NCI-H128 (cell line): ENCODE measurements at regions not wholly inside any gene's neighbourhood (a gene's known extent, or its start where the extent isn't known, plus 50 kb on each side); places are given as distances from the start of the nearest gene placed in this dataset.

ENCODE experiments used
- DNase-seq: peaks from one replicate; lab custom pipeline; 2025; ENCODE audit not compliant: unreplicated experiment; lab: John Stamatoyannopoulos, UW

DNA sequence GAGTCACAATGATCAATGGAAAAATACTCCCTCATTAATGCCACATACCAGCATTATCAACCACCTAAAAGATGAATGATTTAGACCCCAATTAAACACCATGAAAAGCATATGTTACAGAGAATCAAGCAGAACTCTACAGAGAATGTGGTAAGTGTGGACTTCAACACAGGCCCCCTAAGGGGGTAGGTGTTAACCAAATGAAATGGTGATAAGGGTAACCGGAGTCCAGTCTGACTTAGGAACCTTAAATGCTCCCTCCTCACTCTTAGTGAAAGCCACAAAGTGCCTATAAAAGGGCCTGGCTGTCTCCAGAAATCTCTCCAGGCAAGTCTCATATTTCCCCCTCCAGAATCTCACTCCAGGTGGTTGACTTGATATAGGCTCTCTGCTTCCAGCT is 149.2 kb upstream of the FOXD3 start:
- DNase-seq: no peak

DNA sequence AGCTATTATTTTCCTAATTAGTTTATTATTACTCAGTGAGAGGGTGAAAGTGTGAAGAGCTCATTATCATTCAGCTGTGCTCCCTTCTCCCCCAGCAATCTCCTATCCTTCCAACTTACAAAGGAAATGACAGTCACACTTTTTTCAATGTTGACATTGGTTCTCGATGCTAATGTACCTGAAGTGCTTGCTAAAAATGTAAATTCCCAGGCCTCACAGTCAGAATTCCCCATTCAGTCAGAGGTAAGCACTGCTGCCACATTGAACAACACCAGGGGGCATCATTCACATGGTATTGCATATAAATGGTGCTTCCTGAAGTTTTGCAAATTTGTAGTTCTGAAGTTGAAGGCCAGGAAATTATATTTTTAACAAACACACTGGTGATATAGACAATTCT is 132.7 kb upstream of the FOXD3 start:
- no peak for DNase-seq

DNA sequence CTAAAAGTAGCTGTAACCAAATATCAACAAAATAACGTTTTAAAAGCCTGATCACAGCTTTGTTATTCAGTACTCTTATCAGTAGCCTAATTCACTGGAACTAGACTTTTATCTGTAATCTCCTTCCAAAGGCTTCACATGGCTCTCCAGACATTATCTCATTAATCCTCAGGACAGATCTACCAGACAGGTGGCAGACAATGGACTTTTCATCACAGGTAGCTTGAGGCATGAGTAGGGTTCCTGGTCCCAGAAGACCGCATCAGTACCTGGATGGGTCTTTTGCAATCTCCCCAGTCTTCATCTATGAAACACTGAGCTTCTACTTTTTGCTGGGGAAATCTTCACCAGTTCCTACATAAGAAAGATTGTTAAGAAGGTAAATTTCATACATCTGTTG is 132.2 kb upstream of the FOXD3 start:
- no peak for DNase-seq

DNA sequence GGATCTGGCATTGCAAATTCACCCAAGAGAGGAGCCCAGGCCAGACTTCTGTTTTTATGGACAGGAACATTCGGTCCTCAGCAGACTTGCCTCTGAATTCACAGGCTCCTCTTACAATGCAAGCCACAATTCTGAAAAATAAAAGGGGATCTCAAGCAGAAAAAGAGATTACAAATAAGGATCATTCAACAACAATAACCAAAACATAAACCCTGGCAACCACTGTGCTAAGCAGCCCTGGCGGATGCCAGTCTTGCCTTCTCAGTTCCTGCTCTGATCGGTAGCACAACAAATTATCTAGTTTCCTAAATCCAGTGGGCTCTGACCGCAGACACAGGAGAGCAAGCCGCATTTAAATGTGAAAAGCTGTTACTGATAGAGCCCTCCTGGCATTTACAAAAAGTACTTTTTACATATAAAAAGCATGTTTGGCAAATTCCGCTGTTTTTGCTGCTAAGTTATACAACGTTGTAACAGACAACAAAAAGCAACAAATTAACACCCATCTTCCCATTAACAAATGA is 123.4 kb upstream of the FOXD3 start:
- DNase-seq: no peak

DNA sequence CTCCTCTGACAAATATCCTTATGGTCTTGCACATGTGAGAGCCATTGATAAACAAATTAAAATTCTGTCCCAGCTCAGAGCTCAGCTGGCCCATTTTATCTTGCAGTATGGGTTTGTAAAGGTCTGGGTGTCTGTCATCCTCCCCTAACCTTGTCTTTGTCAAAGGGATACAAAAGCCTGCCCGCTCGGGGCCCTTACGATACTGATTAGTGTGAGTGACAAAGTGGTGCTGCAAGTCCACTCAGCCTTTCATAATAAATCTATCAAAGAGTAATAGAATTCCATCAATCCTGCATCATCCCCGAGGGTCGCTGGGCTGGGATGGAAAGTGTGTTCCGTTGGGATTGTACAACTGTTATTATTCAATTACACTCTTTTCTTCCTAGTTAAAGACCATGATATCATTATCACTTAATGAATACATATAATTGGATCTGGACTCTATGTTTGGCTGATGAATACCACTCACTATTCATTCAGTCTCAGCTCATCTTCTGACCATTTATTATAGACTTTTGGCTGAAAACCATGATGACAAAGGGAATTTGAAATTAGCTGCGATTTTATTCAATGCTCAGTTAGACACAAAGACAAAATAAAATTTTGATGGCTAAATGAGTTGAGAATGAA is 122.5 kb upstream of the FOXD3 start:
- no peak for DNase-seq

DNA sequence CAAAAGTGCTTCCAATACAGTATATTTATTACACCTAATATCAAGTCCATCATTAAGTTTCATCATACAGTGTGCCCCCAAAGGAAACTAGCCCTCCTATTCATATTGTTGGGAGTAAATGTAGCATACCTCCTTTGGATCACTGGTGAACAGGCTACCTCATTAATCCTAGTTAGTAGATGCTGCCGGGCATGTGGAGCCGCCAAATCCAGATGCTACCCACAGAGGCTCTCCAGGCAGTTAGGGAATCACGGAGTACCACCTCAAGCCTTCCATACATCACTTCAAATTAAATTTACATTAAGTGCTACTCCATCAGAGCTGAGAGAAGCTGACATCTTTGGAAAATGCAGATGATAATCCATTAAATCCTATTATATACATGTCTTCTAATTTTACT is 121.7 kb upstream of the FOXD3 start:
- no peak for DNase-seq

DNA sequence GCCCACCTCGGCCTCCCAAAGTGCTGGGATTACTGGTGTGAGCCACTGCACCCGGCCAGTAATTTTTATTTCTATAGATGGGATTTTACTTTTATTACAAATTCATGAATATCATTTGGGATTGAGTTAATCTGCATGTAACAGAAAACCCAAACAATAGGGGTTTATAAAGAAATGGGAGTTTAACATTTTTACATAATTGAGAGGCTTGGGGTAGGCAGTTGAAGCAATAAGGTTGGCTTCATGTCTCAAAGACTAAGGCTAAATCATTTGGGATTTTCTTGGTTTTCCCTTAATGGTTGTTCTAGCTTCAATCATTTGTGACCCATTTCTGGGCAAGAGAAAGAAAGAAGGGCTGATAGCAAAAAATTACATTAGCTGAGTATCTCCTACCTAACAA is 118.7 kb upstream of the FOXD3 start:
- no peak for DNase-seq

DNA sequence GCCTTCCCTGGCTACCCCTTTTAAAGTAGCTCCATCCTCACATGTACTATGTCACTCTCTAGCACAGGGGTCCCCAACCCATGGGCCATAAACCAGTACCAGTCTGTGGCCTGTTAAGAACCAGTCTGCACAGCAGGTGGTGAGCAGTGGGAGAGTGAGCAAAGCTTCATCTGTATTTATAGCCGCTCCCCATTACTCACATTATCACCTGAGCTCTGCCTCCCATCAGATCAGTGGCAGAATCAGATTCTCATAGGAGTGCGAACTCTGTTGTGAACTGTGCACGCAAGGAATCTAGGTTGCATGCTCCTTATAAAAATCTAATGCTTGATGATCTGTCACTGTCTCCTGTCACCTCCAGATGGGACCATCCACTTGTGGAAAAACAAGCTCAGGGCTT is 116.6 kb upstream of the FOXD3 start:
- DNase-seq: no peak

DNA sequence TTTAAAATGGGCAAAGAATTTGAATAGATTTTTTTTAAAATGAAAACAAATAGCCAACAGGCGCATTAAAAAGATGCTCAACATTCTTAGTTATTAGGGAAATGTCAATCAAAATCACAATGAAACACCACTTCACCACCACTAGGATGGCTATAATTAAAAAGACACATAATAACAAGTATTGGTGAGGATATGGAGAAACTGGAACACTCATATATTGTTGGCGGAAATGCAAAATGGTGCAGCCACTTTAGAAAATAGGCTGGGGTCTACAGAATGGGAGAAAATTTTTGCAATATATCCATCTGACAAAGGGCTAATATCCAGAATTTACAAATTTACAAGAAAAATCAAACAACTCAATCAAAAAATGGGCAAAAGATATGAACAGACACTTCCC is 107.8 kb upstream of the FOXD3 start:
- no peak for DNase-seq

DNA sequence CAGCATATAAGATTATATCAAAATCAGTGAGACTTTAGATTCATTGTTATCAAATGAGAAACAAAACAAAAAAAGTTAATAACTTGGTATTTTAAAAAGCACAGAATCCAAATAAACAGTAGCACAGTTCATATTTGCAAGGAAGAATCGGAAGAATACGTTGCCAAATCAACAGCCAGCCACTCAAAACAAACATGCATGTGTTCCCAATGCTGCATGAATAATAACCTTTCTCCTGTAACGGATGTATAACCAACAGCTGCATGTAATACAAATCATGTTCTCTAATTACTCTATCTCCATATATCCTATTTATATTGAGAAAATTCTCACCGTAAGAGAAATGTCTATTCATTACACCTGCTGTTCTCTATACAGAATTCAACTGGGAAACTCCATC is 98.9 kb upstream of the FOXD3 start:
- DNase-seq: no peak

DNA sequence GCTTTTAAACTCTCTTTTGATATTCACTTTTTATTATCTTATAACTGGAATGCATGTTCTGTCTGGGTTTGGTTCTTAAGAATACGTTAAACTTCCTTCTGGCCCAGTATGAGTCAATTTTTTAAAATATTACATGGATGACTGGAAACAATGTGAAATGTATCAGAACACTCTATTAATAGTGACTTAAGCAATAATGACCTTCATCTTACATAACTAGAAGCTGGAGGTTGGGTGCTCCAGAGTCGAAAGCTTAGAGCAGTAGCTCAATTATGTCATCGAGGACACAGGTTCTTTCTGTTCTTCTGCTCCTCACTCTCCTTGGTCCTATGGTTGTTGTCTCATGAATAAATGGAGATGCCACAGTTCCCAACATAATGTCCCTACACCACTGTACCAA is 91.6 kb upstream of the FOXD3 start:
- DNase-seq: no peak

DNA sequence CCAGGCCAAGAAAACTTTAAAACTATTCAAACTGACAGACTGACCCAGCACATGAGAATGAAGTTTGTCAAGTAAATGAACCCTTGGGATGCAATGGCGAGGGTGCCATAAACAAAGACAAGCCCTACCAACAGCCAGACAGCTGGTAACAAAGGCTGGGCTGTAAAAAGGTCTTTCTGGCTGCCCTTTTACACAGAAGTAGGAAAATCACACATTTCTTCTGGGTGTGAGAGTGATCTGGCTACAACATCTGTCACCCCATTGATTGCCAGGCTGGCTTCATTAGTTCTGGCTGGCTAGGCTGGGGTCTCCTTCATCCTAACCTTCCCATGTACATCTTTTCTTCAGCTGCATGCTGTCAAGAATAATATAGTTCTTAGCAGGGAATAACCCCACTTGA is 83.6 kb upstream of the FOXD3 start:
- no peak for DNase-seq

DNA sequence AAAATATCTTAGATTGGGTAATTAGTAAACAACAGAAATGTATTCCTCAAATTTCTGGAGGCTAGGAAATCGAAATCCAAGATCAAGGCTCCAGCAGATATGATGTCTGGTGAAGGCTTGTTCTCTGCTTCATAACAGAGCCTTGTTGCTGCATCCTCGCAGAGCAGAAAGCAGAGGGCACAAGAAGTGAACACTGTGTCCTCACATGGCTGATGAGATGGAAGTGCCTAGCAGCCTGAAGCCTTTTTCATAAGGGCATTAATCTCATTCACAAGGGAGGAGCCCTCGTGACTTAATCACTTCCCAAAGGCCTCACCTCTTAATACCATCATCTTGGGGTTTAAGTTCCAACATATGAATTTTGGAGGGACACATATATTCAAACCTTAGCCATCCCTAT is 77.2 kb upstream of the FOXD3 start:
- no peak for DNase-seq

DNA sequence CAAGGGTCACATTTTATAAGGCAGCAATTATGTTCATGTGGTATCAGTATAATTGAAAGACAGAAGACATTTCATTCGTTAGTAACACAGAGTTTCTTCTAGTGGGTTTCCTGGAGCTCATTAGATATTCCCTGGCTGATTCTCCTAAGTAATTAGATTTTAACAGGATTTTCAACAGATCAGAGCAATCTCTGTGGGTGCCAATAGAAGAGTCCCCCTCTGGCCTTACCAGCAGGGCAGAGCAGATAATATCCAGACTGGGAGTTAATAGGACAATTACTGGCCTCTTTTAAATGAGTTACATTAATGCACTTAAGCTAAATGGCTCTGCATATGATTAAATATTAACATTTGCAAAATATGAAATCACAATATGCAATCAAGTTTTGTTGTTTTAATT is 74.2 kb upstream of the FOXD3 start:
- no peak for DNase-seq

DNA sequence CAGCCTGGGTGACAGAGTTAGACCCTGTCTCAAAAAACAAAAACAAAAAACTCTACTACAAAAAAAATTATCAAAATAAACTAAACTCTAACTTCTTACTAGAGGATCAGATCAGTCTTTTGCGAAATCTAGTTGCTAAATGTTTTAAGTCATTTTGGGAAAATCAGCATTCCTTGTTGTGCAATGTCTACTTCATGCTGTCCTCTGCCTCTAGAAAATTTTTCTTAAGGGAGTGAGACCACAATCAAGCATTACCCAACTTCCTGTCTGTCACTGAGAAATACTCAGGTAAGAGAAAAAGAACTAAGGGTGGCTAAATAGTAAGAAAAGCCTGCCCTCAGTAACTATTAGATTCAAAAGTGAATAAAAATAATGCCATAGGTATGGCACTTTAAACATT is 67.2 kb upstream of the FOXD3 start:
- no peak for DNase-seq

DNA sequence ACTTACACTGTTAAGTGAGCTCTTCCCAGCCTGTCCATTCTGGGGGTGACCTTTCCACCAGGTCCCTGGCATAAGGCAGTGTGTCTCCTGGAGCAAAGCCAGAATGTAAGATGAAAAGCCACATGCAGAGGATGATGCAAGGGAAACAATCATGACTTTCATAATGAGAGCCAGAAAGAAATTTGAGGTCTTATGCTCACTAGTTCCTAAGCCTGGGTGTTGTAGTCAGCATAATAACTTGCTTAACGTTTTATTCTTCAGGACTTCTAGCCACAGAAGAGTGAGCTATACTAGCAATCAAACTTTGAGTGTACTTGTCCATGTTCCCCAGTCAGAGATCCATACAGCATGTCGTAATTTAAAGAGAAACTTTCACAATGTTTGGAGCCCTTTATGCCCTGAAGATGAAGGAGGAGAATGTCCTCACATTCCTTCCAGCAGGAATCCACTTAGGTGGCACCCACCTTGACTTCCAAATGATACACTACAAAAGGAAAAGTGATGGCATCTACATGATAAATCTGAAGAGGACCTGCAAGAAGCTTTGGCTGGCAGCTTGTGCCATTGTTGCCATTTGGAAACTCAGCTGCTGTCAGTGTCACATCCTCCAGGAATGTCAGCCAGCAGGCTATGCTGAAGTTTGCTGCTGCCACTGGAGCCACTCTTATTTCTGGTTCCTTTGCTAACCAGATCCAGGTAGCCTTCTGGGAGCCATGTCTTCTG is 60.5 kb upstream of the FOXD3 start:
- DNase-seq: no peak

DNA sequence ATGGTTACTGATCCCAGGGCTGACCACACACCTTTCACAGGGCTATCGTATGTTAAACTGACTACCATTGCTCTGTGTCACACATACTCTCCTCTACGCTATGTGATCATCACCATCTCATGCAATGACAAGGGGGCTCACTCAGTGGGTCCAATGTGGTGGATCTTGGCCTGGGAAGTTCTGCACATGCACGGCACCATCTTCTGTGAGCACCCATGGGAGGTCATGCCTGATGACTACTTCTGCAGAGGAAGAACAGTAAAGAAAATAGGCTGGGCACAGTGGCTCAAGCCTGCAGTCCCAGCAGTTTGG is 60.0 kb upstream of the FOXD3 start:
- DNase-seq: no peak

DNA sequence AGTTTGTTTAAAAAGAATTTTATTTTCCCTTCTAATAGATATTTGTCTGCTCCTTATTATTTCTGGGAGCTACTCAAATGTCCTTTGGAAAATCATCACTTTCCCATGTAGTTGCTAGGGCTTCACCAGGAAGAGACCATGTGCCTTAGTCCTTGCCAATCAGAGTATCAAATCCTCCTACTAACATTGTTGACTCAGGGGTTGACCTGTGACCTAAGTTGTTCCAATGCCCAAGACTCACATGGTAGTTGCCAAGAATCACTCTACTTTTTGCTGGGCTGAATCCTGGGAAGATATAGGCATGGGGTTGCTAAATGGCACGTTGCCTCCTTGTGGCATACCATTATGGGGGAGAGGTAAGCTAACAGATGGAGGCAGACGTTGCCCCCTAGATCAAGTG is 58.2 kb upstream of the FOXD3 start:
- DNase-seq: no peak

DNA sequence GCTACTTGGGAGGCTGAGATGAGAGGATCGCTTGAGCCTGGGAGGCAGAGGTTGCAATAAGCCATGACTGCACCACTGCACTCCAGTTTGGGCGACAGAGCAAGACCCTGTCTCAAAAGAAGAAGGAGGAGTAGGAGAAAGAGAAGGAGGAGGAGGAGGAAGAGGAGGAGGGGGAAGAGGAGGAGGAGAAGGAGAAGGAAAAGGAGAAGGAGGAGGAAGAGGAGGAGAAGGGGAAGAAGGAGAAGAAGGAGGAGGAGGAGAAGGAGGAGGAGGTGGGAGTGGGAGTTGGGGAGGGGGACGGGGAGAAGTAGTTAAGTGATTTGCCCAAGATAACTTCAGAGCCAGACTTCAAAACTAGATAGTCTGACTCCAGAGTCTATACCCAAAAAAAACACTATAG is 55.5 kb upstream of the FOXD3 start:
- no peak for DNase-seq

DNA sequence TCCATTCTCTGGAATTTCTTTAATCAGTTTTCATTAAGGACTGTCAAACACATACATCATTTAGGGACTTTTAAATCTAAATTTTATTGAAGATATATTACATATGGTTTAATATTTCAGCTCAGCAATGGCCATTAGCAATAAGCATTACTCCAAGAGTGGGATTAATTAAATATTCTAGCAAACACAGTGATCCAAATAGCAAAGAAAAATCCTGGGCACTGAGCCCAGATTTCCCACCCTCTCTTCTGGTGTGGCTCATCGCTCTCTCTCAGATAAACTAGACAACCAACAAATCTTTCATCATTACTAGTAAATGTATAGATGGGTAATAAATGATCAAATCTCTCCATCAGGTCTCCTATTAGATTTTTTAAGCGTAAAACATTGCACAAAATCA is 53.5 kb upstream of the FOXD3 start:
- DNase-seq: no peak

DNA sequence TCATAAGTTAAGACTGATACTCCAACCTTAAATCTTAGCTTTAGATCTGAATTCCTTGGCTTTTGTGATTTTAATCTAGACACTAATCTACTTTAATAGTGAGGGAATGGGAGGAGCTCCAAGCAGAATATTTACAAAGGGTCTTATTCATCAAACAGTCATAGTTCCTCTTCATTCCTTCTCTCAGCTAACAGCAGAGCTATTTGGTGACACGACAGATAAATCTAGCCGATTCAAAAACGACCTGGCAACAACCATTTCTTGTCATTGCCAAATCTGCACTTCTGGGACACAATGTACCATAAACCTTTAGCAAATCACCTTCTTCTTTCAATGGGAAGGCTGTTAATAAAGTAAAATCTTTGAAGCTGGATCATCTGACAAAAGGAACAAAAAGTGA is 52.8 kb upstream of the FOXD3 start:
- no peak for DNase-seq
